ENCODE measurements at regions not wholly inside any gene's neighbourhood (a gene's known extent, or its start where the extent isn't known, plus 50 kb on each side); places are given as distances from the start of the nearest gene placed in this dataset.

DNA sequence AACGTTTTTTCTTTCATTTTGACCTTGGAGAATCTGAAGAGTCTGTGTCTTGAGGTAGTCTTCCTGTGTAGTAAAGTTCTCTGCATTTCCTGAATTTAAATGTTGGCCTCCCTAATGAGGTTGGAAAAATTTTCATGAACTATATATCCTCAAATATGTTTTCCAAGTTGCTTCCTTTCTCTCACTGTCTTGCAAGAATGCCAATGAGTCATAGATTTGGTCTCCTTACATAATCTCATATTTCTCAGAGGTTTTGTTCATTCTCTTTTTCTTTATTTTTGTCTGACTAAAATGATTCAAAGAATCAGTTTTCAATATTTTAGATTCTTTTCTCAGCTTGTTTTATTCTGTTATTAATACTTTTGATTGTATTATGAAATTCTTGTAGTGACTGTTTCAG, 87.6 kb downstream of the DRAM2 start:
- dilution Hi-C loops (cut with HindIII; ENCODE audit: low sequenced_read_pairs, unreplicated experiment) (no loop called here), in situ Hi-C loops (cut with MboI; ENCODE audit: low sequenced_read_pairs) (no loop called here), intact Hi-C loops (cut with micrococcal nuclease) (no loop called here)
- Histone ChIP-seq H3K36me3 (ENCODE audit: control insufficient read depth, insufficient read depth, low read length) (no peaks in the 10 kb centered on the region), H3K4me1 (ENCODE audit: control insufficient read depth, insufficient read depth, low read length) (no peaks in the 10 kb centered on the region), H3K4me2 (ENCODE audit: low read depth, low read length) (no peak overlapping the region), H2AFZ (replicated peaks; ENCODE audit: low read length, poor library complexity) (no peak overlapping the region), H3K4ac (ENCODE audit: low read depth, low read length) (no peak overlapping the region), H4K8ac (ENCODE audit: low read depth in 2 of 2, low read length in 2 of 2) (no peak overlapping the region), H2BK15ac (ENCODE audit: low read depth, low read length) (no peak overlapping the region), H3K23ac (ENCODE audit: low read depth, low read length) (no peak overlapping the region), H3K27me3 (ENCODE audit: control insufficient read depth, insufficient read depth, low read length) (no peaks in the 10 kb centered on the region), H3K9me1 (ENCODE audit: insufficient read depth, low read length) (no peaks in the 10 kb centered on the region), H3K9me3 (ENCODE audit: control insufficient read depth, insufficient read depth, low read length) (no peaks in the 10 kb centered on the region), H3K27ac (ENCODE audit: insufficient read depth, low read length) (no peak overlapping the region), H2AK5ac (ENCODE audit: low read depth, low read length) (no peak overlapping the region), H2AK9ac (replicated peaks; ENCODE audit: low read depth, low read length, poor library complexity) (no peak overlapping the region), H4K20me1 (ENCODE audit: insufficient read depth, low read length) (no peaks in the 10 kb centered on the region), H2BK5ac (ENCODE audit: low read depth, low read length, poor library complexity, severe bottlenecking) (no peak overlapping the region), H3K79me1 (ENCODE audit: low read depth in 1 of 2, low read length in 2 of 2) (no peaks in the 10 kb centered on the region), H3K14ac (replicated peaks; ENCODE audit: low read depth, low read length) (no peak overlapping the region), H4K91ac (ENCODE audit: insufficient read depth, low read depth, low read length) (no peak overlapping the region), H3K56ac (ENCODE audit: extremely low read depth, insufficient read depth, low read length) (no peak overlapping the region), H3K18ac (ENCODE audit: low read depth, low read length) (no peak overlapping the region), H3K9ac (ENCODE audit: low read depth, low read length) (no peak overlapping the region), H3K4me3 (ENCODE audit: insufficient read depth, low read depth, low read length) (no peak overlapping the region), H2BK20ac (ENCODE audit: low read depth, low read length) (no peak overlapping the region), H2BK120ac (ENCODE audit: low read depth, low read length) (no peak overlapping the region), H4K5ac (ENCODE audit: low read depth, low read length) (no peak overlapping the region)
- BruUV-seq (replicated peaks), result no TSS peak
- ChIA-PET POLR2A (ENCODE audit: unreplicated experiment) (no interaction called here), CTCF (no interaction called here)
- TF ChIP-seq CEBPB (IDR thresholded peaks at IDR 0.05; ENCODE audit: low read depth, low read length), result no peak
- TF ChIP-seq BHLHE40 (IDR thresholded peaks at IDR 0.05; ENCODE audit: low read depth, low read length), result no peak
- TF ChIP-seq POLR2A (IDR thresholded peaks at IDR 0.05; ENCODE audit: low read depth, low read length), result no peak
- TF ChIP-seq, protein P1, sequence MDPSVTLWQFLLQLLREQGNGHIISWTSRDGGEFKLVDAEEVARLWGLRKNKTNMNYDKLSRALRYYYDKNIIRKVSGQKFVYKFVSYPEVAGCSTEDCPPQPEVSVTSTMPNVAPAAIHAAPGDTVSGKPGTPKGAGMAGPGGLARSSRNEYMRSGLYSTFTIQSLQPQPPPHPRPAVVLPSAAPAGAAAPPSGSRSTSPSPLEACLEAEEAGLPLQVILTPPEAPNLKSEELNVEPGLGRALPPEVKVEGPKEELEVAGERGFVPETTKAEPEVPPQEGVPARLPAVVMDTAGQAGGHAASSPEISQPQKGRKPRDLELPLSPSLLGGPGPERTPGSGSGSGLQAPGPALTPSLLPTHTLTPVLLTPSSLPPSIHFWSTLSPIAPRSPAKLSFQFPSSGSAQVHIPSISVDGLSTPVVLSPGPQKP (IDR thresholded peaks at IDR 0.05; ENCODE audit: borderline replicate concordance, low read depth, low read length), result no peak
- TF ChIP-seq SMC3 (IDR thresholded peaks at IDR 0.05; ENCODE audit: low read depth, low read length), result no peak
- TF ChIP-seq, protein P2, sequence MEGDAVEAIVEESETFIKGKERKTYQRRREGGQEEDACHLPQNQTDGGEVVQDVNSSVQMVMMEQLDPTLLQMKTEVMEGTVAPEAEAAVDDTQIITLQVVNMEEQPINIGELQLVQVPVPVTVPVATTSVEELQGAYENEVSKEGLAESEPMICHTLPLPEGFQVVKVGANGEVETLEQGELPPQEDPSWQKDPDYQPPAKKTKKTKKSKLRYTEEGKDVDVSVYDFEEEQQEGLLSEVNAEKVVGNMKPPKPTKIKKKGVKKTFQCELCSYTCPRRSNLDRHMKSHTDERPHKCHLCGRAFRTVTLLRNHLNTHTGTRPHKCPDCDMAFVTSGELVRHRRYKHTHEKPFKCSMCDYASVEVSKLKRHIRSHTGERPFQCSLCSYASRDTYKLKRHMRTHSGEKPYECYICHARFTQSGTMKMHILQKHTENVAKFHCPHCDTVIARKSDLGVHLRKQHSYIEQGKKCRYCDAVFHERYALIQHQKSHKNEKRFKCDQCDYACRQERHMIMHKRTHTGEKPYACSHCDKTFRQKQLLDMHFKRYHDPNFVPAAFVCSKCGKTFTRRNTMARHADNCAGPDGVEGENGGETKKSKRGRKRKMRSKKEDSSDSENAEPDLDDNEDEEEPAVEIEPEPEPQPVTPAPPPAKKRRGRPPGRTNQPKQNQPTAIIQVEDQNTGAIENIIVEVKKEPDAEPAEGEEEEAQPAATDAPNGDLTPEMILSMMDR (conservative IDR thresholded peaks at IDR 0.05; ENCODE audit: low read depth, low read length), result no peak
- TF ChIP-seq NFE2L2 (IDR thresholded peaks at IDR 0.05; ENCODE audit: low read depth, low read length), result no peak
- TF ChIP-seq RAD21 (IDR thresholded peaks at IDR 0.05; ENCODE audit: low read length), result no peak
- TF ChIP-seq RFX5 (IDR thresholded peaks at IDR 0.05; ENCODE audit: low read depth, low read length), result no peak
- no peak for TF ChIP-seq CHD1 (IDR thresholded peaks at IDR 0.05; ENCODE audit: low read depth, low read length)
- TF ChIP-seq MXI1 (IDR thresholded peaks at IDR 0.05; ENCODE audit: borderline replicate concordance, low read depth, low read length), result no peak
- TF ChIP-seq, protein P3, sequence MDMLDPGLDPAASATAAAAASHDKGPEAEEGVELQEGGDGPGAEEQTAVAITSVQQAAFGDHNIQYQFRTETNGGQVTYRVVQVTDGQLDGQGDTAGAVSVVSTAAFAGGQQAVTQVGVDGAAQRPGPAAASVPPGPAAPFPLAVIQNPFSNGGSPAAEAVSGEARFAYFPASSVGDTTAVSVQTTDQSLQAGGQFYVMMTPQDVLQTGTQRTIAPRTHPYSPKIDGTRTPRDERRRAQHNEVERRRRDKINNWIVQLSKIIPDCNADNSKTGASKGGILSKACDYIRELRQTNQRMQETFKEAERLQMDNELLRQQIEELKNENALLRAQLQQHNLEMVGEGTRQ (IDR thresholded peaks at IDR 0.05; ENCODE audit: low read depth, low read length), result no peak
- TF ChIP-seq RCOR1 (IDR thresholded peaks at IDR 0.05; ENCODE audit: insufficient replicate concordance, low read length), result no peak
- no peak for TF ChIP-seq MAZ (IDR thresholded peaks at IDR 0.05; ENCODE audit: borderline replicate concordance, low read depth, low read length)
- no peak for TF ChIP-seq FOS (IDR thresholded peaks at IDR 0.05; ENCODE audit: low read depth, low read length)
- TF ChIP-seq MAFK (IDR thresholded peaks at IDR 0.05; ENCODE audit: low read depth, low read length), result no peak
- ATAC-seq (ENCODE audit: low read depth), result no peak
- WGBS, 2 experiments (ENCODE audit: extremely low coverage in 2 of 2, insufficient read length in 1 of 2), result no CpG with 5 or more reads among the region's 1 CpG
- DNase-seq, result peak; percentile 19

All from IMR-90 (cell line).